Amniotic stem cell (primary cell): ENCODE measurements at regions not wholly inside any gene's neighbourhood (a gene's known extent, or its start where the extent isn't known, plus 50 kb on each side); places are given as distances from the start of the nearest gene placed in this dataset.
"Not testable (repeated sequence)": the region's sequence is repeated elsewhere in the genome, so short reads cannot be mapped to it uniquely, and the experiment has no call there.

Experiments
- DNase-seq: peaks from one replicate; lab custom pipeline; 2025; lab: John Stamatoyannopoulos, UW

- peak; percentile 56 for DNase-seq
Observed at GRCh38 chr1:25022361-25023189, 92.5 kb upstream of the RUNX3 start.

- DNase-seq = no peak
Observed at GRCh38 chr1:25021591-25022215, 91.6 kb upstream of the RUNX3 start.

- no peak for DNase-seq
Observed at GRCh38 chr1:25020851-25021590, 90.9 kb upstream of the RUNX3 start.

- no peak for DNase-seq
Observed at GRCh38 chr1:25020173-25020845, 90.2 kb upstream of the RUNX3 start.

GRCh38 chr1:25019337-25020172 lies 89.5 kb upstream of the RUNX3 start:
- no peak for DNase-seq

- DNase-seq = no peak
Observed at GRCh38 chr1:25018943-25019336, 88.9 kb upstream of the RUNX3 start.

- no peak for DNase-seq
Observed at GRCh38 chr1:25018110-25018735, 88.1 kb upstream of the RUNX3 start.

GRCh38 chr1:25017436-25018109 lies 87.5 kb upstream of the RUNX3 start:
- DNase-seq = no peak

GRCh38 chr1:25012966-25013962 lies 83.2 kb upstream of the RUNX3 start:
- no peak for DNase-seq

- no peak for DNase-seq
Observed at GRCh38 chr1:25011943-25012638, 82.0 kb upstream of the RUNX3 start.

GRCh38 chr1:25011275-25011674 lies 81.2 kb upstream of the RUNX3 start:
- DNase-seq = no peak

GRCh38 chr1:25009671-25010262 lies 79.7 kb upstream of the RUNX3 start:
- DNase-seq = no peak

GRCh38 chr1:25008192-25008485 lies 78.1 kb upstream of the RUNX3 start:
- no peak for DNase-seq

- not testable (repeated sequence) for DNase-seq
Observed at GRCh38 chr1:25007390-25008191, 77.5 kb upstream of the RUNX3 start.

- no peak for DNase-seq
Observed at GRCh38 chr1:25006770-25007169, 76.7 kb upstream of the RUNX3 start.

GRCh38 chr1:25004355-25004754 lies 74.3 kb upstream of the RUNX3 start:
- DNase-seq = no peak

GRCh38 chr1:25003457-25004190 lies 73.5 kb upstream of the RUNX3 start:
- DNase-seq = no peak
